HepG2 (cell line): ENCODE measurements at regions not wholly inside any gene's neighbourhood (a gene's known extent, or its start where the extent isn't known, plus 50 kb on each side); places are given as distances from the start of the nearest gene placed in this dataset.

Experiments used
- ATAC-seq: fragments of 200-7000 bp; cut with Tn5 transposase; 3 replicates; pipeline ENCODE4 v1.9.1; 2020; ENCODE audit warnings: mild to moderate bottlenecking, moderate library complexity
- BruUV-seq: library from RNA; stranded (reverse); fragments of 400-500 nt; replicated peaks from 2 replicates; lab custom pipeline; 2021; lab: Mats Ljungman, UMichigan
- CTCF ChIA-PET: fragments of 300-600 bp; formaldehyde crosslinking; extraction: SDS; loops from one replicate; lab custom pipeline; 2021; ENCODE audit warnings: low total read pairs, inconsistent platforms, low intra/inter-chr PET ratio; lab: Yijun Ruan, JAX
- POLR2A ChIA-PET: fragments of 350-600 bp; sonication (Branson Sonifier 250); formaldehyde crosslinking; loops from one replicate; lab custom pipeline; 2020; ENCODE audit warnings: antibody characterized with exemption, inconsistent platforms; lab: Yijun Ruan, JAX
- DNase-seq: peaks from one replicate; pipeline ENCODE4 v3.0.0-alpha.2; 2015; ENCODE audit warnings: low spot score
- FAIRE-seq: peaks from 3 replicates; lab custom pipeline; 2011; peaks lifted over from hg19 to GRCh38; lab: Jason Lieb, UNC
- H2AFZ ChIP-seq: one replicate; pipeline ENCODE4 v1.6.1; 2011; ENCODE audit warnings: low read length, inconsistent platforms
- H3K27ac ChIP-seq: fragments of 300-600 bp; 3 replicates; pipeline ENCODE4 v1.8.0; 2011; ENCODE audit warnings: mixed run types, mild to moderate bottlenecking, mixed read lengths, low read length, inconsistent platforms; ENCODE audit not compliant: insufficient read depth; ENCODE audit errors: extremely low read length
- H3K27me3 ChIP-seq, 2 experiments: fragments of 200-600 bp in 1 of 2; 2 replicates in 1 of 2; 3 replicates in 1 of 2; pipeline versions ENCODE4 v1.6.0 to v1.8.0; 2011; ENCODE audit warnings: low read length in 2 of 2, mild to moderate bottlenecking in 2 of 2, moderate library complexity in 2 of 2, inconsistent platforms in 1 of 2; ENCODE audit not compliant: insufficient read depth in 2 of 2, control insufficient read depth in 1 of 2
- H3K36me3 ChIP-seq, 2 experiments: fragments of 200-600 bp in 1 of 2; replicated peaks in 1 of 2; 2 replicates in 1 of 2; 3 replicates in 1 of 2; pipeline versions ENCODE4 v1.5.1 to v1.8.0; 2011; ENCODE audit warnings: low read length in 2 of 2, inconsistent platforms in 1 of 2; ENCODE audit not compliant: insufficient read depth in 2 of 2, control insufficient read depth in 1 of 2
- H3K4me1 ChIP-seq: 2 replicates; pipeline ENCODE4 v1.5.1; 2012; ENCODE audit warnings: low read length, inconsistent platforms; ENCODE audit not compliant: insufficient read depth
- H3K4me2 ChIP-seq: 2 replicates; pipeline ENCODE4 v1.6.0; 2011; ENCODE audit warnings: low read depth, low read length, inconsistent platforms
- H3K4me3 ChIP-seq, 3 experiments: fragments of 200-600 bp in 1 of 3; sonication (generic), shearing (Covaris generic) in 1 of 3; replicated peaks in 1 of 3; 2 replicates each; pipeline ENCODE4 v1.5.1; 2011 to 2016; ENCODE audit warnings: low read length in 3 of 3, inconsistent platforms in 2 of 3, low read depth in 2 of 3, mild to moderate bottlenecking in 2 of 3, control low read depth in 1 of 3, mixed read lengths in 1 of 3; ENCODE audit not compliant: insufficient read depth in 1 of 3
- H3K79me2 ChIP-seq: one replicate; pipeline ENCODE4 v1.6.1; 2011; ENCODE audit warnings: low read length, inconsistent platforms; ENCODE audit not compliant: insufficient read depth
- H3K9ac ChIP-seq: 2 replicates; pipeline ENCODE4 v1.6.0; 2011; ENCODE audit warnings: mild to moderate bottlenecking, low read depth, low read length, inconsistent platforms; ENCODE audit not compliant: insufficient read depth
- H3K9me3 ChIP-seq: 2 replicates; pipeline ENCODE4 v1.5.1; 2012; ENCODE audit warnings: mild to moderate bottlenecking, low read length
- H4K20me1 ChIP-seq: 2 replicates; pipeline ENCODE4 v1.6.0; 2011; ENCODE audit warnings: inconsistent platforms, mild to moderate bottlenecking, low read length, moderate library complexity; ENCODE audit not compliant: insufficient read depth
- CC2D1A ChIP-seq: sonication (generic); formaldehyde crosslinking; IDR thresholded peaks from 2 replicates; pipeline ENCODE4 v1.8.1; 2023; ENCODE audit warnings: mild to moderate bottlenecking, missing genetic modification reagents
- MEIS2 ChIP-seq: sonication (generic); formaldehyde crosslinking; IDR thresholded peaks from 2 replicates; pipeline ENCODE4 v1.9.0; 2021; ENCODE audit warnings: mild to moderate bottlenecking, missing genetic modification reagents
- RELA ChIP-seq: sonication (generic); formaldehyde crosslinking; IDR thresholded peaks from 2 replicates; pipeline ENCODE4 v1.4.0; 2020; ENCODE audit warnings: missing genetic modification reagents
- ZNF614 ChIP-seq: IDR thresholded peaks from 2 replicates; pipeline ENCODE4 v1.6.1; 2018; ENCODE audit warnings: missing biosample characterization, missing genetic modification reagents, inconsistent platforms, borderline replicate concordance
- ZNF619 ChIP-seq: sonication (generic); formaldehyde crosslinking; IDR thresholded peaks from 2 replicates; pipeline ENCODE4 v1.4.0; 2020; ENCODE audit warnings: mild to moderate bottlenecking, missing genetic modification reagents
- ZNF781 ChIP-seq: sonication (generic); formaldehyde crosslinking; IDR thresholded peaks from 2 replicates; pipeline ENCODE4 v1.5.1; 2020; ENCODE audit warnings: borderline replicate concordance, mild to moderate bottlenecking, missing genetic modification reagents; ENCODE audit errors: not compliant biosample characterization
- WGBS: methylation state at CpG from one replicate; pipeline ENCODE4 v1.1.6; 2017; ENCODE audit warnings: low lambda C conversion rate; 5-methylcytosine and 5-hydroxymethylcytosine counted together
- in situ Hi-C: cut with HindIII; loops from 2 replicates; pipeline ENCODE4 v1.10.0; 2017; ENCODE audit warnings: low pct_unique_long_range_greater_than_20kb; ENCODE audit not compliant: extremely low pct_ligation_motif_present
- intact Hi-C: fragments of 100-400 bp; cut with micrococcal nuclease; formaldehyde crosslinking; loops from one replicate; pipeline ENCODE4 v1.10.0; 2022; ENCODE audit not compliant: unreplicated experiment
- TF ChIP-seq, protein P1 (sequence below): sonication (generic); formaldehyde crosslinking; IDR thresholded peaks from 2 replicates; pipeline ENCODE4 v1.5.0; 2020; ENCODE audit warnings: missing genetic modification reagents
- TF ChIP-seq, protein P2 (sequence below): sonication (generic); formaldehyde crosslinking; IDR thresholded peaks from 2 replicates; pipeline ENCODE4 v1.8.1; 2023; ENCODE audit warnings: mild to moderate bottlenecking, missing genetic modification reagents, borderline replicate concordance

DNA sequence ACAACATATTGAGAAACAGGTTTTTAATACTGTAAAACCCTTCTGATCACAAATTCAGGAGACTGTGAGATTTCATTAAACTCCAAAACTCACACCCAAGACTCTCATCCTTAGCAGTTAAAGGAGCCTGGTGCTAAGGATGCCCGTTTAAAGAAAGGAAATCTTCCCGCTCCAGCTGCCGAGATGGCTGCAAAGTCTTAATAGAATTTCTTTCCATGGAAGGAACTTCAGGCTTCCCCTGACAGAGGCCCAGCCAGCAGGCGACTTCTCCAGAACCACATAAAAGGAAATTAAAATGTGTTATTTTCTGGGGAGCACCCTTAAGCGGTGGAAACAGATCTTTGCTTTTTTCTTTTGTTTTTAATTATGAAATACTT, 104.7 kb upstream of the CHST15 start:
- no peak overlapping the region for H3K9ac ChIP-seq
- no peak overlapping the region for H2AFZ ChIP-seq
- H3K4me3 ChIP-seq: no peak overlapping the region
- H3K27ac ChIP-seq: no peak overlapping the region
- DNase-seq (no peak), FAIRE-seq (no peak), ATAC-seq (no peak)
- intact Hi-C loops (no loop called here), in situ Hi-C loops (no loop called here)
- no peaks in the 10 kb centered on the region for H3K79me2 ChIP-seq
- ChIA-PET CTCF (no interaction called here), POLR2A (no interaction called here)
- no peaks in the 10 kb centered on the region for H3K4me1 ChIP-seq
- H3K4me2 ChIP-seq: no peak overlapping the region
- no peaks in the 10 kb centered on the region for H3K36me3 ChIP-seq
- no TSS peak for BruUV-seq
- no peaks in the 10 kb centered on the region for H4K20me1 ChIP-seq
- H3K27me3 ChIP-seq: peaks cover 1 to 42% of the 10 kb centered on the region in 2 experiments; a peak in 3 of 5 replicates
- TF ChIP-seq, protein P1, sequence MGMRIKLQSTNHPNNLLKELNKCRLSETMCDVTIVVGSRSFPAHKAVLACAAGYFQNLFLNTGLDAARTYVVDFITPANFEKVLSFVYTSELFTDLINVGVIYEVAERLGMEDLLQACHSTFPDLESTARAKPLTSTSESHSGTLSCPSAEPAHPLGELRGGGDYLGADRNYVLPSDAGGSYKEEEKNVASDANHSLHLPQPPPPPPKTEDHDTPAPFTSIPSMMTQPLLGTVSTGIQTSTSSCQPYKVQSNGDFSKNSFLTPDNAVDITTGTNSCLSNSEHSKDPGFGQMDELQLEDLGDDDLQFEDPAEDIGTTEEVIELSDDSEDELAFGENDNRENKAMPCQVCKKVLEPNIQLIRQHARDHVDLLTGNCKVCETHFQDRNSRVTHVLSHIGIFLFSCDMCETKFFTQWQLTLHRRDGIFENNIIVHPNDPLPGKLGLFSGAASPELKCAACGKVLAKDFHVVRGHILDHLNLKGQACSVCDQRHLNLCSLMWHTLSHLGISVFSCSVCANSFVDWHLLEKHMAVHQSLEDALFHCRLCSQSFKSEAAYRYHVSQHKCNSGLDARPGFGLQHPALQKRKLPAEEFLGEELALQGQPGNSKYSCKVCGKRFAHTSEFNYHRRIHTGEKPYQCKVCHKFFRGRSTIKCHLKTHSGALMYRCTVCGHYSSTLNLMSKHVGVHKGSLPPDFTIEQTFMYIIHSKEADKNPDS (CRISPR knock-in tag): no peak
- TF ChIP-seq ZNF781 (CRISPR knock-in tag) (no peak), RELA (CRISPR knock-in tag) (no peak), CC2D1A (CRISPR knock-in tag) (no peak), ZNF619 (no peak), ZNF614 (CRISPR knock-in tag) (no peak), MEIS2 (no peak)
- TF ChIP-seq, protein P2, sequence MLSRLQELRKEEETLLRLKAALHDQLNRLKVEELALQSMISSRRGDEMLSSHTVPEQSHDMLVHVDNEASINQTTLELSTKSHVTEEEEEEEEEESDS (CRISPR knock-in tag): no peak
- no peaks in the 10 kb centered on the region for H3K9me3 ChIP-seq
- 47% methylated on average over 5 of the region's 5 CpGs for WGBS
